OCI-LY7 (cell line): ENCODE measurements at regions not wholly inside any gene's neighbourhood (a gene's known extent, or its start where the extent isn't known, plus 50 kb on each side); places are given as distances from the start of the nearest gene placed in this dataset.

Experiments used
- BruUV-seq: library from RNA; stranded (reverse); fragments of 400-500 nt; replicated peaks from 2 replicates; lab custom pipeline; 2021; lab: Mats Ljungman, UMichigan
- CTCF ChIA-PET: fragments of 300-600 bp; sonication (Branson Sonifier 250); formaldehyde crosslinking; loops from one replicate; lab custom pipeline; 2022; ENCODE audit warnings: antibody characterized with exemption; ENCODE audit not compliant: unreplicated experiment; lab: Charles Lee
- POLR2A ChIA-PET: fragments of 300-600 bp; sonication (Branson Sonifier 250); formaldehyde crosslinking; loops from one replicate; lab custom pipeline; 2022; ENCODE audit warnings: antibody characterized with exemption; lab: Charles Lee
- DNase-seq: peaks from one replicate; pipeline ENCODE4 v3.0.0-alpha.2; 2015; ENCODE audit warnings: low spot score
- H2AFZ ChIP-seq: fragments of 200-600 bp; sonication (generic), shearing (Covaris generic); 2 replicates; pipeline ENCODE4 v1.6.1; 2014; ENCODE audit warnings: mild to moderate bottlenecking, antibody characterized with exemption, low read length, moderate library complexity
- H3K27ac ChIP-seq: fragments of 200-600 bp; sonication (generic); 2 replicates; pipeline ENCODE4 v1.5.1; 2014; ENCODE audit warnings: mixed run types, low read depth, mild to moderate bottlenecking, moderate library complexity, low read length, inconsistent platforms; ENCODE audit not compliant: poor library complexity, severe bottlenecking
- H3K36me3 ChIP-seq: fragments of 200-600 bp; sonication (generic); 2 replicates; pipeline ENCODE4 v1.6.1; 2014; ENCODE audit warnings: mild to moderate bottlenecking, antibody characterized with exemption, low read length, moderate library complexity, mixed read lengths; ENCODE audit not compliant: insufficient read depth
- H3K4me1 ChIP-seq: fragments of 200-600 bp; sonication (generic); 2 replicates; pipeline ENCODE4 v1.5.1; 2014; ENCODE audit warnings: mild to moderate bottlenecking, low read length; ENCODE audit not compliant: insufficient read depth, poor library complexity, severe bottlenecking
- H3K4me2 ChIP-seq: fragments of 200-600 bp; sonication (generic); 2 replicates; pipeline ENCODE4 v1.6.1; 2014; ENCODE audit warnings: mild to moderate bottlenecking, low read length
- H3K4me3 ChIP-seq: fragments of 200-600 bp; sonication (generic); 2 replicates; pipeline ENCODE4 v1.5.1; 2014; ENCODE audit warnings: mild to moderate bottlenecking, low read depth, low read length; ENCODE audit not compliant: poor library complexity, severe bottlenecking
- H3K79me2 ChIP-seq: fragments of 200-600 bp; sonication (generic); 2 replicates; pipeline ENCODE4 v1.6.1; 2016; ENCODE audit warnings: low read depth, mild to moderate bottlenecking, low read length, moderate library complexity, mixed read lengths; ENCODE audit not compliant: insufficient read depth
- H3K9me2 ChIP-seq: fragments of 200-600 bp; sonication (generic); 2 replicates; pipeline ENCODE4 v1.6.1; 2016; ENCODE audit warnings: mild to moderate bottlenecking, low read length, mixed read lengths; ENCODE audit not compliant: insufficient read depth
- H3K9me3 ChIP-seq: fragments of 200-600 bp; sonication (generic); 2 replicates; pipeline ENCODE4 v1.6.1; 2014; ENCODE audit warnings: mild to moderate bottlenecking, mixed run types, low read length, mixed read lengths
- H4K20me1 ChIP-seq: fragments of 200-600 bp; sonication (generic); 2 replicates; pipeline ENCODE4 v1.6.1; 2014; ENCODE audit warnings: mild to moderate bottlenecking, antibody characterized with exemption, low read length, moderate library complexity, mixed read lengths; ENCODE audit not compliant: insufficient read depth
- EZH2phosphoT487 ChIP-seq: fragments of 200-600 bp; sonication (generic); IDR thresholded peaks from 2 replicates; pipeline ENCODE4 v1.6.1; 2018; ENCODE audit warnings: low read depth, borderline replicate concordance, mild to moderate bottlenecking, mixed run types, antibody characterized with exemption, low read length, moderate library complexity, mixed read lengths
- intact Hi-C: fragments of 100-400 bp; cut with micrococcal nuclease; formaldehyde crosslinking; loops from one replicate; pipeline ENCODE4 v1.10.0; 2022; ENCODE audit not compliant: unreplicated experiment
- TF ChIP-seq, protein P1 (sequence below): fragments of 200-600 bp; sonication (generic); conservative IDR thresholded peaks from 2 replicates; pipeline ENCODE4 v1.5.1; 2014; ENCODE audit warnings: mild to moderate bottlenecking, antibody characterized with exemption, low read length, moderate library complexity, mixed read lengths

DNA sequence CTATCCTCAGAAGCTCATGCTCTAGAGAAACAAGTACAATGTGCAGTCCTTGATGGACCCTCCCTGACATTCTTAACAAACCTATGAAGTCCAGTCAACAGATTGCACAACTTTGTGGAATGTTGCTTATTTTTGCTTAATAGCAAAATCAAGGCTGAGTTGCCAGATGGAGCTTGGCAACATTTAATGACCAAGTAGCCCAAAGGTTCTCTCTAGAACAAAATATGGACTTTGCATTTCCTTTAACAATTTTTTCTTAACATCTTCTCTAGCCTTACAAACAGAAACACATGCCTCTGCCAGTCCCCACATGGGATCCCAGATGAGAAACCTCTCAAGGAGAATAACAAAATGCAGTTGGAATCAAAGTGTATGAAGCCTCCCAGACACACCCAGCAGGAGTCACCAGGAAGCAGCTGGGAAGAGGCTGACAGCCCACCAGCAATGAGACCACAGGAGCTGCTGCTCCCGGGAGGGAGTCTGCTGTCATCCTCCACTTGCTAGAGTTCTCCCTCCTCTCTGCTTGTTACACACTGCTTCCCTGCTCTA lies 422.5 kb upstream of the CDIN1 start:
- ChIA-PET POLR2A (no interaction called here), CTCF (no interaction called here)
- H3K79me2 ChIP-seq: no peaks in the 10 kb centered on the region
- H4K20me1 ChIP-seq: no peaks in the 10 kb centered on the region
- no peak overlapping the region for H2AFZ ChIP-seq
- no peak overlapping the region for H3K4me2 ChIP-seq
- no peak for TF ChIP-seq EZH2phosphoT487
- TF ChIP-seq, protein P1, sequence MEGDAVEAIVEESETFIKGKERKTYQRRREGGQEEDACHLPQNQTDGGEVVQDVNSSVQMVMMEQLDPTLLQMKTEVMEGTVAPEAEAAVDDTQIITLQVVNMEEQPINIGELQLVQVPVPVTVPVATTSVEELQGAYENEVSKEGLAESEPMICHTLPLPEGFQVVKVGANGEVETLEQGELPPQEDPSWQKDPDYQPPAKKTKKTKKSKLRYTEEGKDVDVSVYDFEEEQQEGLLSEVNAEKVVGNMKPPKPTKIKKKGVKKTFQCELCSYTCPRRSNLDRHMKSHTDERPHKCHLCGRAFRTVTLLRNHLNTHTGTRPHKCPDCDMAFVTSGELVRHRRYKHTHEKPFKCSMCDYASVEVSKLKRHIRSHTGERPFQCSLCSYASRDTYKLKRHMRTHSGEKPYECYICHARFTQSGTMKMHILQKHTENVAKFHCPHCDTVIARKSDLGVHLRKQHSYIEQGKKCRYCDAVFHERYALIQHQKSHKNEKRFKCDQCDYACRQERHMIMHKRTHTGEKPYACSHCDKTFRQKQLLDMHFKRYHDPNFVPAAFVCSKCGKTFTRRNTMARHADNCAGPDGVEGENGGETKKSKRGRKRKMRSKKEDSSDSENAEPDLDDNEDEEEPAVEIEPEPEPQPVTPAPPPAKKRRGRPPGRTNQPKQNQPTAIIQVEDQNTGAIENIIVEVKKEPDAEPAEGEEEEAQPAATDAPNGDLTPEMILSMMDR: no peak
- H3K9me2 ChIP-seq: no peaks in the 10 kb centered on the region
- no peak for DNase-seq
- intact Hi-C loops: no loop called here
- H3K4me3 ChIP-seq: no peak overlapping the region
- H3K4me1 ChIP-seq: no peaks in the 10 kb centered on the region
- H3K36me3 ChIP-seq: no peaks in the 10 kb centered on the region
- BruUV-seq: no TSS peak
- no peaks in the 10 kb centered on the region for H3K9me3 ChIP-seq
- H3K27ac ChIP-seq: no peak overlapping the region

DNA sequence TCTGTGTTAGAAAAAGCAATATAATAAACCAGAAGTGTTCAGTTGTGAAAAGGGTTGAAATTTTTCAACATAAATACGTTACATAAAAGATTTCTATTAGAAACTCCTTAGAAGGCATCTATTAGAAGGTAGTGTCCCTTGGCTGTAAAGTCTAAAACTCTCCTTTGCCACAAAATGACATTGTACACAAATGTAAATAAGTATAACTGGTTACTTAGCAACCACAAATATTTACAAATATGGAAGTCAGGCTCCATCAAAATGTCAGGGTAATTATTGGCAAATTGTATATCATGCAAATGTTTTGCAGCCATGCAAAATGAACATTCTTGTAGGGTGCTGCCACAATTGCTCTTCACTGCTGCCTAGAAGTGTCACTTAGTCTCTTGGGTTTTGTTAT lies 419.1 kb upstream of the CDIN1 start:
- no peak for TF ChIP-seq EZH2phosphoT487
- TF ChIP-seq, protein P1: no peak
- intact Hi-C loops: no loop called here
- DNase-seq: no peak
- ChIA-PET POLR2A (no interaction called here), CTCF (no interaction called here)
- Histone ChIP-seq H2AFZ (no peak overlapping the region), H3K79me2 (no peaks in the 10 kb centered on the region), H3K27ac (no peak overlapping the region), H4K20me1 (no peaks in the 10 kb centered on the region; the same call in 1 of the 2 replicates), H3K36me3 (no peaks in the 10 kb centered on the region), H3K9me3 (no peaks in the 10 kb centered on the region), H3K9me2 (no peaks in the 10 kb centered on the region), H3K4me1 (no peaks in the 10 kb centered on the region), H3K4me2 (no peak overlapping the region), H3K4me3 (no peak overlapping the region)
- BruUV-seq: no TSS peak

DNA sequence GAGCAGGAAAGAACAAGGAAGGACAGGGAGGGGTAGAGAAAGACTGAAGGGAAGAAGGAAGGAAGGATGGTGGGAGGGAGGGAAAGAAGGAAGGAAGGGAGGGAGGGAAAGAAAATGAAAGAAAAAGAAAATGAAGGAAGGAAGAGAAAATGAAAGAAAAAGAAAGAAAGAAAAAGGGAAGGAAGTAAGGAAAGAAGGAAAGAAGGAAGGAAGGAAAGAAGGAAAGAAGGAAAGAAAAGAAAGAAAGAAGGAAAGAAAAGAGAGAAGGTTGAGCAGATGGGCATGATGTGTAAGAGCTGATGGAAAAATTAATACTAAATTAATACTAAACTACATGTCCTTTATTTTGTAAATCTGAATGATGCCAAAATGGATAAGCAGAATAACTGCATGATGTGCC lies 418.3 kb upstream of the CDIN1 start:
- CTCF ChIA-PET: no interaction called here
- no peak overlapping the region for H3K27ac ChIP-seq
- no peaks in the 10 kb centered on the region for H3K4me1 ChIP-seq
- H3K4me2 ChIP-seq: no peak overlapping the region
- no peaks in the 10 kb centered on the region for H3K9me3 ChIP-seq
- BruUV-seq: no TSS peak
- H3K79me2 ChIP-seq: no peaks in the 10 kb centered on the region
- H3K9me2 ChIP-seq: no peaks in the 10 kb centered on the region
- TF ChIP-seq, protein P1: no peak
- no peak for TF ChIP-seq EZH2phosphoT487
- intact Hi-C loops: no loop called here
- H4K20me1 ChIP-seq: no peaks in the 10 kb centered on the region; the same call in 1 of the 2 replicates
- no peak overlapping the region for H3K4me3 ChIP-seq
- H2AFZ ChIP-seq: no peak overlapping the region
- POLR2A ChIA-PET: interaction anchor here (0.7 kb wide), 1 partner anchor 395 kb away, joined by 5 read pairs; no protein-coding TSS in a partner anchor
- no peak for DNase-seq
- H3K36me3 ChIP-seq: no peaks in the 10 kb centered on the region
